Prostate gland (tissue), 2 donors: ENCODE measurements at regions not wholly inside any gene's neighbourhood (a gene's known extent, or its start where the extent isn't known, plus 50 kb on each side); places are given as distances from the start of the nearest gene placed in this dataset.

ENCODE experiments used
- DNase-seq: peaks from one replicate; pipeline ENCODE4 v3.0.0-alpha.2; 2019; ENCODE audit warnings: low spot score
- H3K27ac ChIP-seq, 2 donors: fragments of 200-600 bp; sonication (generic); 2 replicates each; pipeline ENCODE4 v1.5.1; 2017 to 2019
- H3K27me3 ChIP-seq: fragments of 200-600 bp; sonication (generic); replicated peaks from 2 replicates; pipeline ENCODE4 v1.5.1; 2019; ENCODE audit not compliant: insufficient read depth
- H3K36me3 ChIP-seq, 2 donors: fragments of 200-600 bp; sonication (generic); 1 replicate in 1 of 2; 2 replicates in 1 of 2; pipeline versions ENCODE4 v1.5.1 to v1.8.1; 2017 to 2019
- H3K4me1 ChIP-seq: fragments of 200-600 bp; sonication (generic); replicated peaks from 2 replicates; pipeline ENCODE4 v1.5.1; 2019
- H3K4me3 ChIP-seq, 2 donors: fragments of 200-600 bp; sonication (generic); 2 replicates each; pipeline ENCODE4 v1.5.1; 2017 to 2019
- H3K9me3 ChIP-seq: fragments of 200-600 bp; sonication (generic); 2 replicates; pipeline ENCODE4 v1.5.1; 2017
- POLR2A ChIP-seq: fragments of 450-650 bp; IDR thresholded peaks from one replicate; pipeline ENCODE4 v1.6.1; 2016; ENCODE audit warnings: antibody characterized with exemption, mild to moderate bottlenecking
- POLR2AphosphoS5 ChIP-seq: sonication (generic); formaldehyde crosslinking; IDR thresholded peaks from one replicate; pipeline ENCODE4 v1.6.1; 2017; ENCODE audit warnings: antibody characterized with exemption
- WGBS: methylation state at CpG from one replicate; pipeline ENCODE4 v1.1.5; 2018; 5-methylcytosine and 5-hydroxymethylcytosine counted together
- intact Hi-C: fragments of 100-400 bp; cut with DNase I; formaldehyde crosslinking; loops from one replicate; pipeline ENCODE4 v1.14.2; 2022
- TF ChIP-seq, protein P1 (sequence below), 4 experiments: fragments of 200-600 bp in 2 of 4; fragments of 450-650 bp in 2 of 4; sonication (generic) in 2 of 4; IDR thresholded peaks; 1 replicate in 3 of 4; 2 replicates in 1 of 4; pipeline ENCODE4 v1.5.1; 2016 to 2019; ENCODE audit warnings: antibody characterized with exemption in 4 of 4, mild to moderate bottlenecking in 2 of 4, moderate library complexity in 2 of 4

DNA sequence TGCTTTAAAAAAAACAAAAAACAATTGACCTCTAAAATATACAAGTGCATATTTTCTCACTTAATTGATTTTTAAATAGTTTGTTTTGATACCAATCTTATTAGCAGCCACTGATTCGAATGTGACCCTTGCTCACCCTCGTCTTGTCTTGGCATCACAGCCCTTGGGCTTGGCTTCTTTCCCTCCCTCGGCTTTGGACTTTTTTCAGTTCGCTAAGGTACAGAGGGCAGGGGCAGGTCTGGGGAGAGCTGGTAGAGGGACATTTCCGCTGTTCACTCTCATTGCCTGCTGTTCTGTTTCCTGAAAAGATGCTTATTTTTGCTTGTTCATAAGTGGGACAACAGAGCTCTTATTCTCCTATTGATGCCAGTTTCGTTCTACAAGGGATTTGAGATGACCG lies 88.5 kb upstream of the RPS6KA3 start:
- TF ChIP-seq POLR2AphosphoS5: no peak
- TF ChIP-seq, protein P1, sequence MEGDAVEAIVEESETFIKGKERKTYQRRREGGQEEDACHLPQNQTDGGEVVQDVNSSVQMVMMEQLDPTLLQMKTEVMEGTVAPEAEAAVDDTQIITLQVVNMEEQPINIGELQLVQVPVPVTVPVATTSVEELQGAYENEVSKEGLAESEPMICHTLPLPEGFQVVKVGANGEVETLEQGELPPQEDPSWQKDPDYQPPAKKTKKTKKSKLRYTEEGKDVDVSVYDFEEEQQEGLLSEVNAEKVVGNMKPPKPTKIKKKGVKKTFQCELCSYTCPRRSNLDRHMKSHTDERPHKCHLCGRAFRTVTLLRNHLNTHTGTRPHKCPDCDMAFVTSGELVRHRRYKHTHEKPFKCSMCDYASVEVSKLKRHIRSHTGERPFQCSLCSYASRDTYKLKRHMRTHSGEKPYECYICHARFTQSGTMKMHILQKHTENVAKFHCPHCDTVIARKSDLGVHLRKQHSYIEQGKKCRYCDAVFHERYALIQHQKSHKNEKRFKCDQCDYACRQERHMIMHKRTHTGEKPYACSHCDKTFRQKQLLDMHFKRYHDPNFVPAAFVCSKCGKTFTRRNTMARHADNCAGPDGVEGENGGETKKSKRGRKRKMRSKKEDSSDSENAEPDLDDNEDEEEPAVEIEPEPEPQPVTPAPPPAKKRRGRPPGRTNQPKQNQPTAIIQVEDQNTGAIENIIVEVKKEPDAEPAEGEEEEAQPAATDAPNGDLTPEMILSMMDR (IDR thresholded peaks at IDR 0.05): no peak
- no peak for TF ChIP-seq POLR2A
- no peak for DNase-seq
- H3K9me3 ChIP-seq: no peaks in the 10 kb centered on the region

DNA sequence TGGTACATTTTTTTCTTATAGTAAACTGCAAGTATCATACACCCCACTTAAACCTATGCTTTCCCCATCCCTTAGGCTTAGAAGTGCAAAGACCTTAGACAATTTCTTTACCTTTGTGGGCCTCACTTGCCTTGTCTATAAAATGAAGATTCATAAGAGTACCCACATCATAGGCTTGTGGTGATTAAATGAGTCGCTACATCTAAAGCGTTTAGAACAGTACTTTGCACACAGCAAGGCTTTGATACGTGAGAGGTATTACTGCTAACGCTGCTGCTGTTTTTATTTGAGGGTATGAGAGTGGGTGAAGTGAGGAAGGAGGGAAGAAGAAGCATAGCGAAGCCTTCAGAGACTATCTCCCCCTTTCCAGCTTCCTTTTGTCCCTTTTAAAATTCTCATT lies 87.8 kb upstream of the RPS6KA3 start:
- no peak for DNase-seq
- Histone ChIP-seq H3K4me3 (no peak overlapping the region), H3K9me3 (no peaks in the 10 kb centered on the region), H3K27me3 (no peaks in the 10 kb centered on the region), H3K36me3 (no peaks in the 10 kb centered on the region), H3K27ac (no peak overlapping the region), H3K4me1 (no peaks in the 10 kb centered on the region)
- WGBS: 91% methylated on average over 5 of the region's 5 CpGs
- intact Hi-C loops: no loop called here
- TF ChIP-seq POLR2AphosphoS5: no peak
- TF ChIP-seq POLR2A: no peak
- TF ChIP-seq, protein P1 (IDR thresholded peaks at IDR 0.05): no peak

More for the DNA sequence above, 88.5 kb upstream of the RPS6KA3 start:
- Histone ChIP-seq H3K27me3 (no peaks in the 10 kb centered on the region), H3K4me1 (no peaks in the 10 kb centered on the region), H3K4me3 (no peak overlapping the region), H3K36me3 (no peaks in the 10 kb centered on the region), H3K27ac (no peak overlapping the region)
- intact Hi-C loops: no loop called here
- WGBS: 73% methylated on average over 7 of the region's 7 CpGs

DNA sequence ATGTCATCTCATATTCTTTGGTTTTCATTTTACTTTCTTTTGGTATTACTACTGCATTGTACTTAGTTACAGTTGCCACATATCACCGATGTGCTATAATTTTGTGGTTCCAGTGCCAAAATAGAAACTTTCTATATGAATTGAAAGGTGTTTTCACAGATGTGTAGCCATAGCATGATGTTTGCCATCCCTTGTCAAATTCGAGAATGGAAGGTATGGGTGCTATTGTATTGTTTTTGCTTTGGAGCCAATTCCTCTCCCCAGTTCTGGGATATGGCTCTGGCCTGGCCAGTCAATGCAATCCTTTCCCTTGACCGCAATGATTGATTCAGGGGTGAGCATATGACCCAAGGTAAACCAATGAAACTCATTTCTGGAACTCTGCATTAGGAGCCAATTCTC lies 86.2 kb upstream of the RPS6KA3 start:
- Histone ChIP-seq H3K27me3 (no peaks in the 10 kb centered on the region), H3K9me3 (no peaks in the 10 kb centered on the region), H3K4me1 (no peaks in the 10 kb centered on the region), H3K27ac (no peak overlapping the region), H3K4me3 (no peak overlapping the region), H3K36me3 (no peaks in the 10 kb centered on the region)
- intact Hi-C loops: no loop called here
- DNase-seq: no peak
- TF ChIP-seq POLR2A (no peak), POLR2AphosphoS5 (no peak)
- TF ChIP-seq, protein P1 (IDR thresholded peaks at IDR 0.05): no peak
- 96% methylated on average over 3 of the region's 3 CpGs for WGBS

DNA sequence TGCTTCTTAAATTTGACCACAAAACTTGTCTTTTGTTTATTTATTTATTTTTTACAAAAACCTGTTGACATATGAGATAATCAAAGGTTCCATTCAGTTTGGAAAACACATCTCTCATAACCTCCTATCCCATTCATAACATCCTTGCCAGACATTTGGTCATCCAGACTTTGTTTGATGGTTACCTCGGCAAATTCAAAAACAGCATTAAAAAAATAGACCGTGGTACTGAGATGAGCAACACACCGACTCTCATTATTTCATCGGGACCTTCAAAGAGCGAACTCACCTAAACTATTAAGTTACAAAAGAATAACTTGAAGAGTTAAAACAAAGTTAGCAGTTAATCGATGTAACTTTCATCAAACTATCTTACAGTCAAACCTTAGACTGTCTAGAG lies 85.8 kb upstream of the RPS6KA3 start:
- TF ChIP-seq, protein P1 (IDR thresholded peaks at IDR 0.05): no peak
- TF ChIP-seq POLR2AphosphoS5 (no peak), POLR2A (no peak)
- Histone ChIP-seq H3K4me1 (no peaks in the 10 kb centered on the region), H3K27ac (no peak overlapping the region), H3K4me3 (no peak overlapping the region), H3K36me3 (no peaks in the 10 kb centered on the region), H3K9me3 (no peaks in the 10 kb centered on the region), H3K27me3 (no peaks in the 10 kb centered on the region)
- no peak for DNase-seq
- intact Hi-C loops: no loop called here
- 92% methylated on average over 6 of the region's 6 CpGs for WGBS

- TF ChIP-seq POLR2A (no peak), POLR2AphosphoS5 (no peak)
- TF ChIP-seq, protein P1 (IDR thresholded peaks at IDR 0.05): no peak
- WGBS: 76% methylated on average over 3 of the region's 3 CpGs
- Histone ChIP-seq H3K27me3 (no peaks in the 10 kb centered on the region), H3K4me3 (no peak overlapping the region), H3K9me3 (no peaks in the 10 kb centered on the region), H3K27ac (no peak overlapping the region), H3K36me3 (no peaks in the 10 kb centered on the region), H3K4me1 (no peaks in the 10 kb centered on the region)
- intact Hi-C loops: no loop called here
- DNase-seq: no peak
These were observed 83.9 kb upstream of the RPS6KA3 start for GRCh38 chrX:20350596-20350995.
